ENCODE measurements at regions not wholly inside any gene's neighbourhood (a gene's known extent, or its start where the extent isn't known, plus 50 kb on each side); places are given as distances from the start of the nearest gene placed in this dataset.
"Not testable (repeated sequence)": the region's sequence is repeated elsewhere in the genome, so short reads cannot be mapped to it uniquely, and the experiment has no call there.

DNA sequence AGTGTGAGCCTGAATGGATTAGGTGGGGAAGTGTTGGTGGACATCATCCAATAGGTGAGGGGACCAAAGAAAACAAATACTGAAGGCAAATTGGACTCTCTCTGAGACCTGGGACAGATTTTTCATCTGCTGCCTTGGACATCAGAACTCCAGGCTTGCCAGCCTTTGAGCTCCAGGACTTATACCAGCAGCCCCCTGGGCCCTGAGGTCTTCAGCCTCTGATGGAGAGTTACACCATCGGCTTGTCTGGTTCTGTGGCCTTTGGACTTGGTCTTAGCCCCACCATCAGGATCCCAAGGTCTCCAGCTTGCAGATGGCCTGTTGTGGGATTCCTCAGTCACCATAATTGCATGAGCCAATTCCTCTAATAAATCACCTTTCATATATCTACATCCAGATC lies 80.8 kb upstream of the SLC8A3 start:
- no peak for DNase-seq

DNA sequence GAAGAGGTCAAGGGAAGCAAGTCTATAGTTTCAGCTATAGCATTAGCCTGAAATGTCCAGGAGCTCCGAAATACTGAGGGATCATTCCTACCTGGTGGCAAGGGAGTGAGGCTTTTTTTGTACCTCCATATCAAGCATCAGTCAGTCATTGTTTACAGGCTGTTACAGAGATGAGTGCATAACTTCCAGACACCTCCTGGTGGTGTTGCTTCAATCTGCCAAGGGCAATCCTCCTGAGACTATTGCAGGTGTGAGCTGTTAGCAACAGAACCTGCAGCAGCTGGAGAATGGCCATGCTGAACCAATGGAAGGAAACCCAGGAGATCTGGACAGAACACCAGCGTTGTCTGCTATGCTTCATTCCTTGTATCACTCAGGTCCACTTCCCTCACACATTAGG lies 80.0 kb upstream of the SLC8A3 start:
- DNase-seq: no peak

DNA sequence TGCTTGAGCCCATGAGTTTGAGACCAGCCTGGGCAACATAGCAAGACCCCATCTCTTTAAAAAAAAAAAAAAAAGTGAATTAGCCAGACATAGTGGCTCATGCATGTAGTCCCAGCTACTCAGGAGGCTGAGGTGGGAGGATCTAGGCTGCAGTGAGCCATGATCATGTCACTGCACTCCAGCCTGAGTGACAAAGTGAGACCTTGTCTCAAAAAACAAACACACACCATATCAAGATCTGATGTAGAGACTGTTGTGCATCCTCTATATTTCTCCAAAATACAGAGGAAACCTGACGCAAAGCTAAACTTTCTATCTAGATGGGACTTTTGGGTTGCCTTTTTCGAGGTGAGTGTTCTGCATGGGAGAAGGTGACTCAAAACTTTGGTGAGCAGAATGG lies 77.4 kb upstream of the SLC8A3 start:
- no peak for DNase-seq

DNA sequence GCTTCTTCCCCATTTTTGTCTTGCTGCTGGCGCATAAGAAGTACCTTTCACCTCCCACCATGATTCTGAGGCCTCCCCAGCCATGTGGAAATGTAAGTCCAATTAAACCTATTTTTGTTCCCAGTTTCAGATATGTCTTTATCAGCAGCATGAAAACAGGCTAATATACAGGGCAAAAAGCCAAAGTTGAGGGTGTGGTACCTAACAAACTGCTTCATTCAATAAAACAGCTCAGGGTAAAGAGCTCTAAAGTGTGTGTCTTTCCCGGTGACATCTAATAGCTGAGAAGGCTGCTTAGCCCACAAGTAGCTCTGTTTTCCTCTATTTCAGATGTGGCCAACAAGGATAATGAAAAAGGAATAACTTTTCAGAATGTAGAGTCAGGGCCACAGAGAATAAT lies 76.7 kb upstream of the SLC8A3 start:
- no peak for DNase-seq

- no peak for DNase-seq
Observed at GRCh38 chr14:70259420-70259819, 70.7 kb upstream of the SLC8A3 start.

DNA sequence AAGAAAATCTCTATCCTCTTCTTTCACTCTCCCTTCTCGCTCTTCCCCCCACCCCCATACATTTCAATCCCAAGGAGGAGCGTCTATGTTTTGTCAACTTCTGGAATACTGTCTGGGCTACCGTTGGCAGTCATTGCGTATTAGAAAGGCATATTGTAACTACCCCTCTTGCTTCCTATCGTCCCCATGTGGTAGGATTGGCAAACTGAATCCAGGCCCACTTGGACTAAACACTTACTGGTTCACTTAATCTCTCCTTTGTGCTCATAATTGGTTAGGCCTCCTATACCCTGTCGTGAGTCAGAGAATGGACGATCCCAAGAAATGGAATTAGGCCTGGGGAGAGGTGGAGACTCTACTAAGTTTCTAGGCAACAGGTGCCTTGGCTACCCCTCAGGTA lies 68.8 kb upstream of the SLC8A3 start:
- DNase-seq: no peak

DNA sequence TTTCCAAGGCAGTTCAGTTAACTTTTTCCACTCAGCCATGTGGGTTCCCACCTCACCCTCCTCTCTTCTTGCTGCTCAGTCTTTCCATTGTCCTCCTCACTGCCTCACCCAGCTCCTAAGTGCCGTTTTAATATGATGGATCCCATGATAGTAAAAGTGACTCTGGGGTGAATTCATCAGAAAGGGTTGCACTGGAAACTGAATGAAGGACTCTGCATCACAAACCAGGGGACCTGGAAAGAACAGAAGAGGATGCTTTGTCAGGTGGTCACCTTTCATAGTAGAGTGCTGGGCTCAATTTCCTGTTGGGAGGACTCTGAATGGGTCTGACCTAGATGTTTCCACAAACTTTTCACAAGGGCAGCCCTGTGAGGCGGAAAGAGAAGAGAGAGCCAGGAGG lies 67.8 kb upstream of the SLC8A3 start:
- no peak for DNase-seq

GRCh38 chr14:70255071-70256057 lies 66.6 kb upstream of the SLC8A3 start:
- peak; percentile 23 for DNase-seq

- DNase-seq: peak; percentile 47
Observed at GRCh38 chr14:70254476-70254961, 65.8 kb upstream of the SLC8A3 start.

- not testable (repeated sequence) for DNase-seq
Observed at GRCh38 chr14:70253547-70253946, 64.8 kb upstream of the SLC8A3 start.

DNA sequence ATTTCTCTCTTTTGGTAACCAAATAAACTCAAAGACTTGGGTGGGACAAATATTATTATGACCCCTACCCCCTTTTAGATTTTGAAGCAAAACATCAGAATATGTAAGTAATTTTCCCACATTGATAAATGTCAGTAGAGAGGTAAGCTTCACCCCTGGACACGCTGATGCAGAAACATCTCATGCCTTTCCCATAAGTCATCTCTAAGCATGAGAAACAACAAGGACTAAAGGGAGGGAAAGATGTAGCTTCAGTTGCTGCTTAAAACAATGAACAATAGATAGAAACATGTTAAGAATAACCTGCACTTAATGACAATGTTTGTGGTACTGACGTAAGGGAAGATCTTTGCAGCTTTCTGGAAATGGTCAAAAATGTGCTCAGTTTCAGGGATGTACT lies 56.3 kb upstream of the SLC8A3 start:
- no peak for DNase-seq

DNA sequence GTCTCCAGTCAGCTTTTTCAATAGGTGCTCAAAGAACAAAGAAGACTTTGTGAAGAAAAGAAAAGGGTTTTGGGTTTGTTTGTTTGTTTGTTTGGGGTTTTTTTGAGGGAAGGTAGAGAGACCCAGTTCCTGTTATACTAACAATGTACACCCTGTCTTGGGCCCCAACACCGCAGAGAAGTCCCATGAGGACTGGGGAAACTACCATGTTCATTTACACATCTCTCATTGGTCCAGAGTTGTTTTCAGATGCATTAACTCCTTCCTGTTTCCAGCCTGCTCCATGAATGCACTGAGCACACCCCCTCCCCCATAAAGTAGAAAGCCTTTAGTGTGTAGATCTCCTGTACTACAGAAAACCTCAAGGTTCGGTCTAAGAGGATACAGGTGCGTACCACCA lies 51.1 kb upstream of the SLC8A3 start:
- DNase-seq: no peak

GRCh38 chr14:70238635-70239034 lies 49.9 kb upstream of the SLC8A3 start:
- DNase-seq: not testable (repeated sequence)

All from SHP77 treated with DMSO at 0.1 percent for 48 hours (cell line).